Loucy (cell line): ENCODE measurements at regions not wholly inside any gene's neighbourhood (a gene's known extent, or its start where the extent isn't known, plus 50 kb on each side); places are given as distances from the start of the nearest gene placed in this dataset.

Experiments
- EZH2phosphoT487 ChIP-seq: fragments of 200-600 bp; IDR thresholded peaks from 2 replicates; pipeline ENCODE4 v1.6.1; 2018; ENCODE audit warnings: antibody characterized with exemption, mild to moderate bottlenecking, moderate library complexity, borderline replicate concordance
- TF ChIP-seq, protein P1 (sequence below): fragments of 200-600 bp; sonication (generic); conservative IDR thresholded peaks from 2 replicates; pipeline ENCODE4 v1.5.1; 2014; ENCODE audit warnings: mild to moderate bottlenecking, antibody characterized with exemption, low read length

DNA sequence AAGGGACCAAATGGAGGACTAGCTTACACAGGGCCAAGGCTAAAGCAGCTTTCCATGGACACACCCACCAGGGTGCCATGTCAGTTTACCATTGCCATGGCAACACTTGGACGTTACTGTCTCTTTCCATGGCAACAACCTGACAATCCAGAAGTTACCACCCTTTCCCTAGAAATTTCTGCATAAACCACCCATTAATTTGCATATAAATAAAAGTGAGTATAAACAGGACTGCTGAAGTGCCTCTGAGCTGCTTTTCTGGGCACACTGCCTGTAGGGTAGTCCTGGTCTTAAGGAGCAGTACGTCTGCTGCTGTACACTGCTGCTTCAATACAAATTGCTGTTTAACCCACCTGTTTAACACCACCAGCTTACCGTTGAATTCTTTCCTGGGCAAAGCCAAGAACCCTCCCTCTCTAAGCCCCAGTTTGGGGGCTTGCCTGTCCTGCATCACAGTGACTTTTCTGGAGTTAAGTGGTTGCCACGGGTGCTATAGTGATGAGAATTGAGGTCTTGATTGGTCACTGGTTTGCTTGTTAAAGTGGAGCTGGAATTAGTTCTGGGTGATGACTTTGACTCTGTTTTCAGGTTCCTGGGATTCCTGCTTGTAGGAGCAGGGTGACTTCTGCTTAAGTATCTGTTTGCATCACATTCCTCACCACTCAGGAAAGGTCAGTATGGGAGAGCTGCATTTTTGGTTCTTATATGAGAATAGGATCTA, 83.2 kb downstream of the CLDN17 start:
- TF ChIP-seq, protein P1, sequence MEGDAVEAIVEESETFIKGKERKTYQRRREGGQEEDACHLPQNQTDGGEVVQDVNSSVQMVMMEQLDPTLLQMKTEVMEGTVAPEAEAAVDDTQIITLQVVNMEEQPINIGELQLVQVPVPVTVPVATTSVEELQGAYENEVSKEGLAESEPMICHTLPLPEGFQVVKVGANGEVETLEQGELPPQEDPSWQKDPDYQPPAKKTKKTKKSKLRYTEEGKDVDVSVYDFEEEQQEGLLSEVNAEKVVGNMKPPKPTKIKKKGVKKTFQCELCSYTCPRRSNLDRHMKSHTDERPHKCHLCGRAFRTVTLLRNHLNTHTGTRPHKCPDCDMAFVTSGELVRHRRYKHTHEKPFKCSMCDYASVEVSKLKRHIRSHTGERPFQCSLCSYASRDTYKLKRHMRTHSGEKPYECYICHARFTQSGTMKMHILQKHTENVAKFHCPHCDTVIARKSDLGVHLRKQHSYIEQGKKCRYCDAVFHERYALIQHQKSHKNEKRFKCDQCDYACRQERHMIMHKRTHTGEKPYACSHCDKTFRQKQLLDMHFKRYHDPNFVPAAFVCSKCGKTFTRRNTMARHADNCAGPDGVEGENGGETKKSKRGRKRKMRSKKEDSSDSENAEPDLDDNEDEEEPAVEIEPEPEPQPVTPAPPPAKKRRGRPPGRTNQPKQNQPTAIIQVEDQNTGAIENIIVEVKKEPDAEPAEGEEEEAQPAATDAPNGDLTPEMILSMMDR: no peak
- TF ChIP-seq EZH2phosphoT487: no peak
